Peyer's patch (tissue), 4 donors: ENCODE measurements at regions not wholly inside any gene's neighbourhood (a gene's known extent, or its start where the extent isn't known, plus 50 kb on each side); places are given as distances from the start of the nearest gene placed in this dataset.

Experiments
- POLR2A ChIP-seq, 2 donors: fragments of 450-650 bp; IDR thresholded peaks; one replicate each; pipeline ENCODE4 v1.5.1; 2017; ENCODE audit warnings: antibody characterized with exemption in 2 of 2, mild to moderate bottlenecking in 2 of 2, moderate library complexity in 2 of 2
- TF ChIP-seq, protein P1 (sequence below), 6 experiments: fragments of 450-650 bp in 4 of 6; fragments of 200-600 bp in 2 of 6; sonication (generic) in 1 of 6; IDR thresholded peaks; one replicate each; pipeline ENCODE4 v1.5.1; 2017 to 2019; ENCODE audit warnings: antibody characterized with exemption in 6 of 6, mild to moderate bottlenecking in 3 of 6, moderate library complexity in 1 of 6

DNA sequence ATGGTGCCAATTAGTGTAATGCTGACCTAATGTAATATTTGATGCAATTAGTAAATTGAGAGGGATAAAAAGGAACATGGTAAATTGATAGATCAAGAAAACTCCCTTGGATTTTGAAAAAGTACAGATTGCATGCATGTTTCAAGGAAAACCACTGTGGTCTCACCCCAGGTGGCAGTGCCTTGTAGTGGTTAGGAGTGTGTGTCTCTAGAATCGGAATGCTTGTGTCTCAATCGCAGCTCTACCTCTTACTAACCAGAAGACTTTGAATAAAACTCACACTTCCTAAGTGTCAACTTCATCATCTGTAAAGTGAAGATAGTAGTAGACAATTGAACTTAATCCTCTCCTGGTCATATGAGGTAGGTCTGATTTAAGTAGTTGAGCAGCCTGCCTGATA lies 128.9 kb upstream of the GOT2 start:
- TF ChIP-seq POLR2A (IDR thresholded peaks at IDR 0.05) = no peak
- TF ChIP-seq, protein P1, sequence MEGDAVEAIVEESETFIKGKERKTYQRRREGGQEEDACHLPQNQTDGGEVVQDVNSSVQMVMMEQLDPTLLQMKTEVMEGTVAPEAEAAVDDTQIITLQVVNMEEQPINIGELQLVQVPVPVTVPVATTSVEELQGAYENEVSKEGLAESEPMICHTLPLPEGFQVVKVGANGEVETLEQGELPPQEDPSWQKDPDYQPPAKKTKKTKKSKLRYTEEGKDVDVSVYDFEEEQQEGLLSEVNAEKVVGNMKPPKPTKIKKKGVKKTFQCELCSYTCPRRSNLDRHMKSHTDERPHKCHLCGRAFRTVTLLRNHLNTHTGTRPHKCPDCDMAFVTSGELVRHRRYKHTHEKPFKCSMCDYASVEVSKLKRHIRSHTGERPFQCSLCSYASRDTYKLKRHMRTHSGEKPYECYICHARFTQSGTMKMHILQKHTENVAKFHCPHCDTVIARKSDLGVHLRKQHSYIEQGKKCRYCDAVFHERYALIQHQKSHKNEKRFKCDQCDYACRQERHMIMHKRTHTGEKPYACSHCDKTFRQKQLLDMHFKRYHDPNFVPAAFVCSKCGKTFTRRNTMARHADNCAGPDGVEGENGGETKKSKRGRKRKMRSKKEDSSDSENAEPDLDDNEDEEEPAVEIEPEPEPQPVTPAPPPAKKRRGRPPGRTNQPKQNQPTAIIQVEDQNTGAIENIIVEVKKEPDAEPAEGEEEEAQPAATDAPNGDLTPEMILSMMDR (IDR thresholded peaks at IDR 0.05) = no peak
